Right ventricle myocardium superior (tissue), 1 donor: ENCODE measurements at regions not wholly inside any gene's neighbourhood (a gene's known extent, or its start where the extent isn't known, plus 50 kb on each side); places are given as distances from the start of the nearest gene placed in this dataset.

Source experiments
- ATAC-seq: fragments of 200-7000 bp; cut with Tn5 transposase; one replicate; pipeline ENCODE4 v1.9.1; 2020; ENCODE audit warnings: mild to moderate bottlenecking; ENCODE audit not compliant: poor library complexity
- DNase-seq: peaks from one replicate; pipeline ENCODE4 v3.0.0-alpha.2; 2020
- intact Hi-C: fragments of 100-400 bp; cut with DNase I; formaldehyde crosslinking; loops from one replicate; pipeline ENCODE4 v1.11.2; 2022
- donor health status: DM: no; HTN: yes; CAD: no; lungs with severe emphysema.

- no peak for ATAC-seq
- intact Hi-C loops: no loop called here
Observed at GRCh38 chr3:161555320-161555719, 58.7 kb downstream of the OTOL1 start.

DNA sequence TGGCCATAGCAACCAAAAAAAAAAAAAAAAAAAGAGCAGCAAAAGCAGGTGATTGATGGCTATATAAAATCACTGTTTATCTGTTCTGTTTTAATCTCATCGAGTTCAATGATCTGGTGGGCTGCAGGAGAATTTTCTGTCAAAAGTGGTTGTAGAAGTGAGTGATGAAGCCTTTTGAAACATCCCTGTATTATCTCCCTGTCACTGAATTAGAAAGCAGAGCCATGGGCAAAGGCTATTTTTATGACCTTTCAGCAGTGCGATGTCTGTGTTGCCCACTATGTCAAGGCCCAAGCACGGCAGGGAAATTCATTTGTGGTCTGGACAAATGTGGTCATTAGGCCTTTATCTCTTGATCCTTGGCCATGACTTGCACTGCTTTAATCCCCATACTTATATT is 59.9 kb downstream of the OTOL1 start:
- no peak for ATAC-seq
- intact Hi-C loops: no loop called here
- DNase-seq: no peak

More at GRCh38 chr3:161555320-161555719, 58.7 kb downstream of the OTOL1 start:
- no peak for DNase-seq

DNA sequence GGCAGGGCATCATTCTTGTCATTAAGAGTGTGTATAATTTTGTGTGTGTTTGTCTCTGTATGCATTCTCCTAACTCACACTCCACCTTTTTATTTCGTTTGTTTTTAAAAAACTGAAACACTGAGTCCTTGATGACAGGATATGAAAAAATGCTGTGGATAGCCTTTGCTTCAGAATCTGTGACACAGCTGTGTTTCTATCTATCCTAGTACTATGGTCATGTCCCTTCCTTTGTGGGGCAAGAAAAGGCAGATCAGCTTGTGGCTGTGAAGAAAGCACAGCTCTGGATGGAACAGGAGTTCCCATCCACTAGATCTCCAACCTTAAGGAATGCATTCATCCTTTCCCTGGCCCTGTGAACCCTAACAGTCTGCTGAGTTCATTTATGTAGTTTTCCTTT is 60.3 kb downstream of the OTOL1 start:
- DNase-seq (no peak), ATAC-seq (no peak)
- intact Hi-C loops: no loop called here

- DNase-seq (no peak), ATAC-seq (no peak)
- intact Hi-C loops: no loop called here
Observed at GRCh38 chr3:161557445-161558150, 61.0 kb downstream of the OTOL1 start.

DNA sequence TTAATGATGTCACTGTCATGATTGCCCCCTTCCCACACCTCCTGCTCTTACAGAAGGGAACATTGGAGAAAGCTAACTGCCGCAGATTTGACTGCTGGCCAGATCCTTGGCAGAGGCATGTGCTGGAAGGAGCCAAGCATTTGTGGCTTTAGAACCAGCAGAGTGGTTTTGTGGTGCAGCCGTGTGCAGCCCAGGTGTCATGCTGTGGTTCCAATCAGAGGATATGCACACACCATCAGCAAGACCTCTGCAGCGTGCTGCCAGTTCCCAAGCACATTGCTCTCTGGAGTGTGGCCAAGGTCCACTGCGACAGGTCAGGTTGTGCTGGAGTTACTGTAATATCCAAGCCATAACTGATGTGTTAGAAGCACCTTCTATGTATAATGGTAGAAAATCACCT is 61.6 kb downstream of the OTOL1 start:
- ATAC-seq (peak; percentile 46), DNase-seq (peak; percentile 29)
- intact Hi-C loops: no loop called here

DNA sequence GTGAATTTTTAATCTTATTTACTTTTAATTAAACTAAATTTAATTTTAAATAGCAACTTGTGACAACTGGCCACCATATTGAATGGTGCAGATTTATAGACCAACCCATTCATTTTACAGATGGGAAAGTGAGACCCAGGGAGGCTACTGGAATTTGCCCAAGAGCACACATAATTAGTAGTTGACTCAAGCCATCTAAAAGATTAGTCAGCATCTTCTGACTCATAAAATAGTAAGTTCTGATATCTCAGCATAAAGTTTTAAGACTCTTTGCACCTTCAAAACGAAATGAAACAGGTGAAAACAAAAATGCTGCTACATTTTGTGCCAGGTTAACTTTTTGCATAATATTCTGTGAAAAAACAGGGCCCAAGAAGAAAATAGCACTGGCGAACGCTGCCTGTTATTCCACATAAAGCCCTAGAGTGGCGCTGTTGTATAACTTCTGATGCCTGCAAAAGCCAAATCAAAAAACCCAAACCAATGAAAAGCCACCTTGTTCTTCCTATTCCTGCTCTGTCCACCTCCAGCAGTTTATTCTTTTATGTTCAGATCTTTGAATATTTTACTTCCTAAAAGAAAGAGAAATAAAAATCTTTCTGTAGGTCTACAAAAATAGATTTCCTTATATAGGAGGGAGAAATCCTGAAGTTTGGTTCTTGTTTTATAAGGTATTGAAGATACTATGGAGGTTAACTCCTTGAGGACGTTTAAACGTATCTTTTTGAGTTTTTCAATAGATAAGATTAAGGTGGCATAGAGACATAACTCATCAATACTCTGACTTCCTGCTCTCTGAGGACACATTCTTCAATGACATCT is 62.8 kb downstream of the OTOL1 start:
- intact Hi-C loops: no loop called here
- DNase-seq: no peak
- ATAC-seq: peak; percentile 63

DNA sequence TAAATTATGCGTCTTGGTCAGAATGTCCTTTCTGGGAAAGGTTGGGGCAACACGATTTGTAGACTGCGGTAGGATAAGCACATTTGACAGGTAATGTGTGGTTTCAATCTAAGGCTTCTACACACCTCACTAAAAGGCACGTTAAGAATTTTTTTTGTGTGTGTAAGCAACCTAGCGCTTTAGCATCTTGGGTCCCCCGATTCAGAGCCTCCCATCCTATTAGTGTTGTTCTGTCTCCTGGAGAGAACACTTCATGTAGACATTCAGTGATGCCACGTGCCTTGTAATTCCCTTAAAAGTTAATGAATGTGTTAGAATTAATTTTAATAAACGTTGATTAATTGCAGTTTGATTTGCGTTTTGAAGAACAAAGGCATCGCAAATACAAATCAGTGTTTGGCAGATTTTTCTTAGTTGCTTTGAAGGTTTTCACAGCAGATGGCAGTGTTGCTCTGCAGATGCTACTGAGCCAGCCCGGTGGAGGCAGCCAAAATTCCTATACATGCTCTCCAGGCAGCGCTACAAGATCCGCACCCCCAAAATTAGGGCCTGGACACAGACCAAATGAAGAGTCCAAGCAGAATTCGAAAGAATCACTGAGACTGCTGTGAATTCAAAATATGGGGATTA is 63.5 kb downstream of the OTOL1 start:
- peak; percentile 40 for DNase-seq
- intact Hi-C loops: no loop called here
- peak; percentile 85 for ATAC-seq

DNA sequence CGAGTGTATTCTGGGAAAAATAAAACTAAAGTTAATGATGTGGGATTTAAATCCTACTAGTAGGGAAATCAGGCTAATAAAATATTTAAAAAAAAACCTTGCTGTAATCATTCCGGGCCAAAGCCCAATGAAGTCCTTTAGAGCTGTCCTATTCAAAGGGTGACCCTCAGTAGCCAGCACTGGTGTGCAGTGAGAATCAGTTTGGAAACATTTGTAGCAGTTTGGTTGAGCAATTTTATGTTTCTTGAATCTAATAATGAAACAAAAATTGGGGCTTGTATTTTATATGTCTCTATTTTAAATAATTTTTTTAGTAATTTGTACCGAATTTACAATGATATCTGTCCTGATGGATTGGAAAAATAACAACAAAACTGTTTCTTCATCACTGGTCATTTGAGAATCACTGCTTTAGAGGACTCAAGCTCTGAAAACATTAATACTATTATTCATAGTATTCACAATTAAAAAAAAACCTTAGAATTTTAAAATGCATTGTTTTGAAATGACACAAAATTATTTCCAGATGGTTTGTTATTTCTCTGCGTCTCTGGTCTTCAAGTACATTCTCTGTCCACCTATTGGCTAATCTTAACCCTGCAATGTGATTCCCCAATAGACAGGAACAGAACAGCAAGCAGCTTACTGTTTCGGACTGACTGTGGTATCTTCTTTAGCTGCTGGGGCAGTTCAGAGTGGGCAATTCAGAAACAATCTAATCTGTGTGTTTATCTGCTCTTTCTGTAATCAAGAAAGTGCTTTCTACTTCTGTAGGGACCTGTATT is 71.2 kb downstream of the OTOL1 start:
- no peak for ATAC-seq
- intact Hi-C loops: no loop called here
- no peak for DNase-seq

GRCh38 chr3:161568671-161569070 is 72.1 kb downstream of the OTOL1 start:
- ATAC-seq (no peak), DNase-seq (no peak)
- intact Hi-C loops: no loop called here

- intact Hi-C loops: no loop called here
- ATAC-seq: no peak
Observed at GRCh38 chr3:161571951-161572350, 75.3 kb downstream of the OTOL1 start.

GRCh38 chr3:161573136-161573535 is 76.5 kb downstream of the OTOL1 start:
- intact Hi-C loops: no loop called here
- DNase-seq (no peak), ATAC-seq (no peak)

More at GRCh38 chr3:161571951-161572350, 75.3 kb downstream of the OTOL1 start:
- no peak for DNase-seq

GRCh38 chr3:161575901-161576300 is 79.3 kb downstream of the OTOL1 start:
- DNase-seq (no peak), ATAC-seq (no peak)
- intact Hi-C loops: no loop called here

DNA sequence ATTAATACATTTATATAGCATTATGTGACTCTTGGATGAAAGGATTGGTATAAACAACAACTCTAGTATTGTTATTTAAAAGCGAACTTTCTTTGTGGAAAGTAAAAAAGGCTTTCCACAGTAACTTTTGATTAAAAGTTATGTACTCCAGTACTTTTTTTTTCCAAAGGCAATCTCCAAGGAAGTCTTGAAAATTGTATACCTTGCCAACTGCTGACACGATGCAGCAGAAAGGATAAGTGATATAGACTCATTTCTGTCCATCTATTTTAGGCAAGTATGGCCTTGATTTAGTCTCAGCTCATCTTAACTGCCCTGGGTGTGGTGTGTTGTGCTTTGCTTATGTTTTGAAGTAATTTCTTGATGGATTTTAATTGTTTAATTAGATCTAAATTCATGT is 79.7 kb downstream of the OTOL1 start:
- no peak for DNase-seq
- no peak for ATAC-seq
- intact Hi-C loops: no loop called here

GRCh38 chr3:161576714-161577510 is 80.3 kb downstream of the OTOL1 start:
- ATAC-seq: no peak
- intact Hi-C loops: no loop called here
- DNase-seq: no peak

DNA sequence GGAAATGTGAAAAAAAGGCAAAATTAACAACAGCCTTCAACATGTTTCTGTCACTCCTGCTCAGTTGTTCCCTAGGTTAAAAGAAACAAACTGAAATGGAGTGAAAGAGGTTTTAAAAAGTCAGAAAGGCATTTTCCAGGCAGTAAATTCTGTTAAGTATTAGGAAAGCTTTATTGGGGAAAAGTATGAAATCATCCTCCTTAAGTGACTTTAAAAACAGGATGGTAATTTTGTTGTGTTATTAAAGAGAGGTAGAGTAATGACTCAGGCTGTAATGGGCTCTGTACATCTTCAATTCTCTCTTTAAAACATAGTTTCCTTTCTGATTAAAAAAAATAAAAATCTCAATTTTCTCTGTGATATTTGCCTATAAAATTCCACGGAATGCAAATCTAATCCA is 81.1 kb downstream of the OTOL1 start:
- intact Hi-C loops: no loop called here
- DNase-seq (no peak), ATAC-seq (no peak)

GRCh38 chr3:161579395-161580126 is 83.0 kb downstream of the OTOL1 start:
- intact Hi-C loops: no loop called here

DNA sequence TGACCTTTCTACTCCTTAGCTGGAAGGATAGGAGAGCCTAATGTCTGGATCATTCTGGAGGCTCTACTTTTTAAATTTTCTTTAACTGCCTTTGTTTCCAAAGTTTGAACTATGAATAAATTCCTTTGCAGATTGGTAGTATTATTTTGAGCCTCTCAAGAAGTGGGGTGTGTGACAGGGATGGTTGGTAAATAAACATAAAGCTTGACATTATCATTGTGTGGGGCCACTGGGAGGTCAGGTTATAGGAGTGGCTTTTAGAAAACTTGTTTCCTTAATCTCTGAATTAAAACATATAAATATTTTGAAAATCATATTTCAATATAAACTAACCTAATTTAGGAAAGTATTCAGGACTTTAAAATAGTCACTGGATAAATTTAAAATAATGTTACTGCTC is 89.3 kb downstream of the OTOL1 start:
- no peak for DNase-seq
- no peak for ATAC-seq
- intact Hi-C loops: no loop called here

More at GRCh38 chr3:161579395-161580126, 83.0 kb downstream of the OTOL1 start:
- DNase-seq (no peak), ATAC-seq (no peak)
